Activated CD4-positive, alpha-beta T cell treated with anti-CD3 and anti-CD28 coated beads, Interleukin-2, amount 10 ng/mL, durations not matched to agents 24 days and 14 days (primary cell): ENCODE measurements at regions not wholly inside any gene's neighbourhood (a gene's known extent, or its start where the extent isn't known, plus 50 kb on each side); places are given as distances from the start of the nearest gene placed in this dataset.
"Not testable (repeated sequence)": the region's sequence is repeated elsewhere in the genome, so short reads cannot be mapped to it uniquely, and the experiment has no call there.

Experiments
- DNase-seq: peaks from one replicate; pipeline ENCODE4 v3.0.0; 2022
- H3K27ac Mint-ChIP-seq: one replicate; pipeline ENCODE4 v1.8.0; 2022; ENCODE audit warnings: mild to moderate bottlenecking, mixed read lengths
- H3K27me3 Mint-ChIP-seq: one replicate; pipeline ENCODE4 v1.8.0; 2022; ENCODE audit warnings: mixed read lengths
- H3K36me3 Mint-ChIP-seq: one replicate; pipeline ENCODE4 v1.8.0; 2022; ENCODE audit warnings: low read depth, mild to moderate bottlenecking, mixed read lengths
- H3K4me1 Mint-ChIP-seq: one replicate; pipeline ENCODE4 v1.8.0; 2021; ENCODE audit warnings: mixed read lengths
- H3K4me3 Mint-ChIP-seq: one replicate; pipeline ENCODE4 v1.8.0; 2022; ENCODE audit warnings: mild to moderate bottlenecking, moderate library complexity, mixed read lengths
- H3K9me3 Mint-ChIP-seq: one replicate; pipeline ENCODE4 v1.8.0; 2021; ENCODE audit warnings: mixed read lengths
- intact Hi-C: fragments of 100-400 bp; cut with micrococcal nuclease; formaldehyde crosslinking; loops from one replicate; pipeline ENCODE4 v1.15.1; 2023

GRCh38 chr7:49644396-49645166 is 128.9 kb upstream of the VWC2 start:
- Mint-ChIP-seq H3K4me1 (no peaks in the 10 kb centered on the region), H3K27ac (no peak overlapping the region), H3K36me3 (no peaks in the 10 kb centered on the region), H3K27me3 (no peaks in the 10 kb centered on the region), H3K4me3 (no peak overlapping the region), H3K9me3 (no peaks in the 10 kb centered on the region)
- DNase-seq = no peak
- intact Hi-C loops = no loop called here

DNA sequence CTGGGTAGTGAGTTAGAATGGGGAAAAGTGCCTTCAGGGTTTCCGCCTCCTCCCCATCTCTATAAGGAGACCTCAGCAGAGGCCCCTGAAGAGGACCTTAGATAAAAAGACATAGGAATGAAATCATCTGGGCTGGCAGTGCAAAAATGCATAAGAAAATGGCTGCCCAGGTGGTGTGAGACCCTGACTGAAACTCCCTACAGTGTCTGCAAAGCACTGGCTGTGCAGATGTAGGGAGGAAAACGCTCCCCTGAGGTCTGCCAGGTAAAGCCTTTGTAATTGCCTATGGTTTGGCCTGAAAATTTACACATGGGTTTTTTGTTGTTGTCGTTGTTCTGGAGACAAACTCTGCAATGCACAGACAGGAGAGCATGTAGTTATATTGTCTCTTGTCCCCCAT is 128.1 kb upstream of the VWC2 start:
- intact Hi-C loops = no loop called here
- Mint-ChIP-seq H3K36me3 (no peaks in the 10 kb centered on the region), H3K27ac (no peak overlapping the region), H3K4me3 (no peak overlapping the region), H3K4me1 (no peaks in the 10 kb centered on the region), H3K9me3 (no peaks in the 10 kb centered on the region), H3K27me3 (no peaks in the 10 kb centered on the region)
- no peak for DNase-seq

DNA sequence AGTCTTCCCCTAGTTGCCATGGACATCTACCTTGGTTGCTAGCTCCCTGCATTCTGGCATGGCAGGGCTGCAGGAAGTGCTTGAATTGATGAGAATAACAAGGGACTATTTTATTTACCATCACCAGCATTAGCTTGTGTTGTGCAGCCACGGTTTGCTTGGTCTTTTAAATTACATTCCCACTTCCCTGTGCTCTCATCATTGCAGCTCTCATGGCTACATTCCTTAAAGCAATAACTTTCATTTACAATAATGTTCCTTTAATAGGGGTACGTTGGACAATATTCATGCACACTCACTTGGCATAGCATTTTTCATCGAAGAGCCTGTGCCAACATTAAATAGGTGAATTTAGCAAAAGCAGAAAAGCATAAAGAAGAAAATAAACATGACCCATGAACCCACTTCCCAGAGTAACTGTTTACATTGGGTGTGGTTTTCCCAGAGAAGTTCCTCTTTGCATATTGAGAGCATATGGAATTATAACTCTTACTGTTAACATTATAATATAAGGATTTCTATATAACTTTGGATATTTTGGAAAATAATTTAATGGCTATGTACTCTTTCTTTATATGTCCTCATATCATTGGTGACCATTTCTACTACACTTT is 113.2 kb upstream of the VWC2 start:
- intact Hi-C loops = no loop called here

GRCh38 chr7:49660976-49661375 is 112.5 kb upstream of the VWC2 start:
- Mint-ChIP-seq H3K4me1 (no peaks in the 10 kb centered on the region), H3K9me3 (no peaks in the 10 kb centered on the region), H3K36me3 (no peaks in the 10 kb centered on the region), H3K27ac (no peak overlapping the region), H3K4me3 (no peak overlapping the region), H3K27me3 (no peaks in the 10 kb centered on the region)
- no peak for DNase-seq
- intact Hi-C loops = no loop called here

More for the DNA sequence above, 113.2 kb upstream of the VWC2 start:
- H3K4me1 Mint-ChIP-seq = no peaks in the 10 kb centered on the region
- no peak for DNase-seq
- no peaks in the 10 kb centered on the region for H3K9me3 Mint-ChIP-seq
- no peaks in the 10 kb centered on the region for H3K27me3 Mint-ChIP-seq
- no peak overlapping the region for H3K27ac Mint-ChIP-seq
- H3K36me3 Mint-ChIP-seq = no peaks in the 10 kb centered on the region
- no peak overlapping the region for H3K4me3 Mint-ChIP-seq

DNA sequence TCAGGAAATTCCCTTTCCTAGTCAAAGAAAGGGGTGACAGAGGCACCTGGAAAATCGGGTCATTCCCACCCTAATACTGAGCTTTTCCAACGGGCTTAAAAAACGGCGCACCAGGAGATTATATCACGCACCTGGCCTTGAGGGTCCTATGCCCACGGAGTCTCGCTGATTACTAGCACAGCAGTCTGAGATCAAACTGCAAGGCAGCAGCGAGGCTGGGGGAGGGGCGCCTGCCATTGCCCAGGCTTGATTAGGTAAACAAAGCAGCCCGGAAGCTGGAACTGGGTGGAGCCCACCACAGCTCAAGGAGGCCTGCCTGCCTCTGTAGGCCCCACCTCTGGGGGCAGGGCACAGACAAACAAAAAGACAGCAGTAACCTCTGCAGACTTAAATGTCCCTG is 107.5 kb upstream of the VWC2 start:
- DNase-seq, H3K36me3 Mint-ChIP-seq, H3K27me3 Mint-ChIP-seq, H3K27ac Mint-ChIP-seq, H3K4me1 Mint-ChIP-seq, H3K9me3 Mint-ChIP-seq, intact Hi-C loops, H3K4me3 Mint-ChIP-seq: not testable (repeated sequence)

GRCh38 chr7:49666764-49667163 is 106.7 kb upstream of the VWC2 start:
- intact Hi-C loops = no loop called here
- no peaks in the 10 kb centered on the region for H3K9me3 Mint-ChIP-seq
- no peak for DNase-seq
- no peak overlapping the region for H3K4me3 Mint-ChIP-seq
- no peak overlapping the region for H3K27ac Mint-ChIP-seq
- no peaks in the 10 kb centered on the region for H3K4me1 Mint-ChIP-seq
- no peaks in the 10 kb centered on the region for H3K27me3 Mint-ChIP-seq
- H3K36me3 Mint-ChIP-seq = no peaks in the 10 kb centered on the region

DNA sequence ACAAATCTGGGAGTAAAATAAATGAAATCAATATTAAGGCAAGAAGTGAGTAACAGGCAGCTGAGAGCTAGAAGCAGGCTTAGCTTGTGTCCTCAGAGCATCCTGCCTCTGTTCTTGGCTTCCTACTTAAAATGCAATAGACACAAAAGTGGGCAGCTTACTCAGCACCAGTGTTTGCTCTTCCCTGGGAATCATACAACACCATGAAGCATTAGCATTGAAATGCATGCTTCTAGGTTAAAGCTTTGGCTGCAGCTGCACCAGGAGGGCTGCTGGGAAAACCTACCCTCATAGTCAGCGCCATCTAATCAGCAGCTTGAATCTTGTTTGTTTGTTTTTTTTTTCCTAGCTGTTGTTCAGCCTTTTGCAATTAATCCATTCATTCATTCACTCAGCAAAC is 104.2 kb upstream of the VWC2 start:
- H3K36me3 Mint-ChIP-seq = no peaks in the 10 kb centered on the region
- no peak overlapping the region for H3K27ac Mint-ChIP-seq
- no peak for DNase-seq
- H3K27me3 Mint-ChIP-seq = no peaks in the 10 kb centered on the region
- intact Hi-C loops = no loop called here
- no peaks in the 10 kb centered on the region for H3K4me1 Mint-ChIP-seq
- no peak overlapping the region for H3K4me3 Mint-ChIP-seq
- no peaks in the 10 kb centered on the region for H3K9me3 Mint-ChIP-seq

DNA sequence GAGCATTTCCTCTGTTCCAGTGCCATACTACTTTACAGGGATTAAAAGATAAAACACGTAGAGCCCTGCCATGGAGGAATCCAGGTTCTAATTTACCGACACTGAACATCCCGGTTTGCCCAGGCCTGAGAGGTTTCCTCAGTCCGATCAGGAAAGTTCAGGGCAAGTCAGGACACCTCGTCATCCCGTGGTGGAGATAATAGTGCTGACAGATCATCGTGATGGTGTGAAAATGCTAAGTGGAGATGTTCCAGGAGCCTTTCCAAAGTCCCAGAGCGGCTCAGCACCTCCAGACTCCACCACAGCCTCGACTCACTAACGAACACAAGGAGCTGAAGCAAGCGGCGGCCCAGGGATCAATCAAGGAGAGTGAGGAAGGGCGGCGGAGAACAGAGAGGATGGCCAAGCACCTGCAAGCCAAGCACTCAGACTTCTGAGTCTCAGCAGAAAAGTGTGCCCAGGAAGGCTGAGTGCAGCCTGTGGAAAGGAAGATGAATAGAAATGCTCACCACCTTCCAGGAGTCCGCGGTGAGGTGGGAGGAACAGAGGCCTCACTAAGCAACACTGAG is 103.7 kb upstream of the VWC2 start:
- no peak overlapping the region for H3K27ac Mint-ChIP-seq
- DNase-seq = no peak
- no peaks in the 10 kb centered on the region for H3K9me3 Mint-ChIP-seq
- H3K4me3 Mint-ChIP-seq = no peak overlapping the region
- no peaks in the 10 kb centered on the region for H3K4me1 Mint-ChIP-seq
- intact Hi-C loops = no loop called here
- H3K36me3 Mint-ChIP-seq = no peaks in the 10 kb centered on the region
- H3K27me3 Mint-ChIP-seq = no peaks in the 10 kb centered on the region

GRCh38 chr7:49670991-49671390 is 102.4 kb upstream of the VWC2 start:
- Mint-ChIP-seq H3K27ac (no peak overlapping the region), H3K27me3 (no peaks in the 10 kb centered on the region), H3K36me3 (no peaks in the 10 kb centered on the region)

DNA sequence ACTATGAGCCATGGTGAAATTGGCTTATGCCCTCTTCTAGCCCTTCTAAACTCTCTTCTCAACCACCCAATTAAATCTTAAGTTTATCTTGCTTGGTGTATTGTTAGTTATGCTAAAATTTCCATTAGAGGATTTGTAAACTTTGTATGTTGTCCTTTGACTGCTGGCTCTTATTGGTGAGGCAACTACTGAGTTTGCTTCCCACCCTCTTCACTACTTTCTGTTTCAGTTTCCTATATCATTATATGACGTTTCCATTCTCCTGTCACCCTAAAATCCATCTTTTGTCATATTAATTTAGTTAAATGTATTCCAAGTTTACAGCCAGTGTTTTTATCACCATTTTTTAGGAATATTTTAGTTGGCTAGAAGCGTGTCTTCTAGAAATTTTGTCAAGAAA is 80.9 kb upstream of the VWC2 start:
- no peak for DNase-seq
- Mint-ChIP-seq H3K27ac (no peak overlapping the region), H3K4me3 (no peak overlapping the region), H3K9me3 (no peaks in the 10 kb centered on the region), H3K4me1 (peaks cover 6% of the 10 kb centered on the region), H3K27me3 (no peaks in the 10 kb centered on the region), H3K36me3 (no peaks in the 10 kb centered on the region)
- intact Hi-C loops = no loop called here

More at GRCh38 chr7:49670991-49671390, 102.4 kb upstream of the VWC2 start:
- H3K4me3 Mint-ChIP-seq = no peak overlapping the region
- DNase-seq = no peak
- H3K9me3 Mint-ChIP-seq = no peaks in the 10 kb centered on the region
- H3K4me1 Mint-ChIP-seq = no peaks in the 10 kb centered on the region
- intact Hi-C loops = no loop called here

DNA sequence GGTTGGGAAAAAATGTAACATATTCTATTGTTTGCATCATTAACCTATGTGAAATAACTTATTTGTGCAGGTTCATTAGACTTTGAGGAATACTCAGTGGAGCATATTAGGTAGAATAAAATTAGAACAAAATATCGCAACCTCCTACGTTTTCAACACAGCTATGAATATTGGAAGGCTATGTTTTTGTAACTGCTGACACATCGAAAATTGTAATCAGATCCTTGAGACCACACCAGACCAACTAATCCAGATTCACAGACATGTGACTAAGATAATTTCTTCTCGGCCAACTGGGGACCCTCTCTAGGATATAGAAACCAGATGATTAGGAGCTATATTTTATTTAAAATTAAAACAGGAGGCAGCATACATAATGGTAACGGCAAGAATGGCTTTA is 77.5 kb upstream of the VWC2 start:
- no peak overlapping the region for H3K27ac Mint-ChIP-seq
- H3K4me3 Mint-ChIP-seq = no peak overlapping the region
- no peaks in the 10 kb centered on the region for H3K9me3 Mint-ChIP-seq
- H3K27me3 Mint-ChIP-seq = no peaks in the 10 kb centered on the region
- no peaks in the 10 kb centered on the region for H3K36me3 Mint-ChIP-seq
- peaks cover 6% of the 10 kb centered on the region for H3K4me1 Mint-ChIP-seq
- intact Hi-C loops = no loop called here
- no peak for DNase-seq

- Mint-ChIP-seq H3K27ac (no peak overlapping the region), H3K9me3 (no peaks in the 10 kb centered on the region), H3K36me3 (no peaks in the 10 kb centered on the region), H3K4me1 (no peaks in the 10 kb centered on the region), H3K4me3 (no peak overlapping the region), H3K27me3 (no peaks in the 10 kb centered on the region)
- DNase-seq = no peak
- intact Hi-C loops = no loop called here
Measured at GRCh38 chr7:49700841-49701240, 72.6 kb upstream of the VWC2 start.

- no peaks in the 10 kb centered on the region for H3K36me3 Mint-ChIP-seq
- H3K4me1 Mint-ChIP-seq = no peaks in the 10 kb centered on the region
- no peaks in the 10 kb centered on the region for H3K9me3 Mint-ChIP-seq
- no peak for DNase-seq
- no peak overlapping the region for H3K4me3 Mint-ChIP-seq
- intact Hi-C loops = no loop called here
- no peaks in the 10 kb centered on the region for H3K27me3 Mint-ChIP-seq
- H3K27ac Mint-ChIP-seq = no peak overlapping the region
Measured at GRCh38 chr7:49702099-49702498, 71.3 kb upstream of the VWC2 start.

DNA sequence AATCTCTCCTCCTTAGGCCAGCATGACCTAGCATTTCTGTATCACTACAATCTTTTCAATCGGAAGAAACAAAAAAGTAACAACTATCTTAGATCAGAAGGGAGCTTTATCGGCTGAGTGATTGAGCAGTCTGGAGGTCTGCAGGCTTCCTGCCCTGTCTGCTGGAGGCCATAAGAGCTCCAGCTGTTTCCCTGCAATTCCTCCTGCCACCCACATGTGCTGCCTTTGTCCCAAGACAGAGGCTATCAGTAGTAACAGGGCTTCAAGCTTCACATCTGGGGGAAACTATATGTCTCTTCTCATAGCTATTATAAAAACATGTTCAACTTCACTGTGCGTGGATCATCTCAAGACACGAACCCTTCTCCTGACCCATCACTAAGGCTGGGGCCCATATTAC is 70.1 kb upstream of the VWC2 start:
- H3K4me1 Mint-ChIP-seq = no peaks in the 10 kb centered on the region
- H3K9me3 Mint-ChIP-seq = no peaks in the 10 kb centered on the region
- no peaks in the 10 kb centered on the region for H3K36me3 Mint-ChIP-seq
- intact Hi-C loops = no loop called here
- no peak for DNase-seq
- H3K27ac Mint-ChIP-seq = no peak overlapping the region
- no peak overlapping the region for H3K4me3 Mint-ChIP-seq
- no peaks in the 10 kb centered on the region for H3K27me3 Mint-ChIP-seq
